ENCODE measurements at regions not wholly inside any gene's neighbourhood (a gene's known extent, or its start where the extent isn't known, plus 50 kb on each side); places are given as distances from the start of the nearest gene placed in this dataset.

DNA sequence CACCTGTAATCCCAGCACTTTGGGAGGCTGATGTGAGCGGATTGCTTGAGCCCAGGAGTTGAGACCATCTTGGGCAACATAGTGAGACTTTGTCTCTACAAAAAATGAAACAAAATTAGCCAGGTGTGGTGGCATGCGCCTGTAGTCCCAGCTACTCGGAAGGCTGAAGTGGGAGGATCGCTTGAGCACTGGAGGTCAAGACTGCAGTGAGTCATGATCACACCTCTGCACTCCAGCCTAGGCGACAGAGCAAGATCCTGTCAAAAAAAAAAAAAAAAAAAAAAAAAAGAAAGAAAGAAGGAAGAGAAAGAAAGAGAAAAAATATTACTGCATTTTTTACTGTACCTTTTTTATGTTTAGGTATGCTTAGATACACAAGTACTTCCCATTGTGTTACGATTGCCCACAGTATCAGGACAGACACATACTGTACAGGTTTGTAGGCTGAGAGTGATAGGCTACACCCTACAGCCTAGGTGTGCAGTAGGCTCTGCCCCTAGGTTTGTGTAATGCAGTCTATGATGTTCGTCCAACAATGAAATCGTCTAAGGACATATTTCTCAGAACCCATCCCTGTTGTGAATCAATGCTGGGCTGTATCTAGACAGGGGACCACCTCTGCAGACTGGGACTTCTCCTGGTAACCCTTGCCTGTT, 160.4 kb upstream of the PWP1 start:
- DNase-seq (ENCODE audit: low spot score) = no peak

DNA sequence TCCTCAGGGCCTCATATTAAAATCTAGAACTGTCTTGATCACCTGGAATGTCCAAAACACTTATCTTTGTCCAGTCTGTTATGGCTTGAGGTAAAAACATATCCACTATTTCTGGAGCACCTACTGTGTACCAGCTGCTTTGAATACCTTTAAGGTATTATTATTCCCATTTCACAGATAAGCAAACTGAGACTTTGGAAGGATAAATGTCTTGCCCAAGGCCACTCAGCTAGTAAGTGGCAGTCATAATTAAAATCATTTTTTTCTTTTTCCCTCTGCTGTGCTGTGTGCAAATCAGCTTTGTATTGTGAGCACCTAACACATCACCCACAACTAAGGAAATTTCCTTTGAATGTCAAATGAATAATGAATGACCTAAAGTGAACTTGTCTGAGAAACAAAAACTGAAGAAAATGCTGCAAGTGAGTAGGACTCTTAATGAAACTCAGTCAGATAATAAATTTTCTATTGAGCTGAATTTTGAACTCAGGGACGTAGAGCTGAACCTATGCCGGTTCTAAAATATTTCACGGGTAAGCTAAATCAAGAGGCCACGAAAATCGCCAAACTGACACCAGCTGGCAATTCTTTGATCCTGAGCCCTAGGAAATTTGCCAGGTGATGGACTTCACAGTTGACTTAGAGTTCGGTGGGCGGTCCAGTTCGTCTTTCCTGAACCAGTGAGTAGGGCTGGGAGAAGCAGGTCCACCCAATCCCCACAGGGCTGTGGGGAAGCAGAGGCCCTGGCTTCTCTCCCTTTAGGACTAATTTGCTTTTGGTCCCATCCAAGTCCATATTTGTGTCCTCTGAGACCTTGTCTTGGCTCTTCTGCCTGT, 159.7 kb upstream of the PWP1 start:
- no peak for DNase-seq (ENCODE audit: low spot score)

DNA sequence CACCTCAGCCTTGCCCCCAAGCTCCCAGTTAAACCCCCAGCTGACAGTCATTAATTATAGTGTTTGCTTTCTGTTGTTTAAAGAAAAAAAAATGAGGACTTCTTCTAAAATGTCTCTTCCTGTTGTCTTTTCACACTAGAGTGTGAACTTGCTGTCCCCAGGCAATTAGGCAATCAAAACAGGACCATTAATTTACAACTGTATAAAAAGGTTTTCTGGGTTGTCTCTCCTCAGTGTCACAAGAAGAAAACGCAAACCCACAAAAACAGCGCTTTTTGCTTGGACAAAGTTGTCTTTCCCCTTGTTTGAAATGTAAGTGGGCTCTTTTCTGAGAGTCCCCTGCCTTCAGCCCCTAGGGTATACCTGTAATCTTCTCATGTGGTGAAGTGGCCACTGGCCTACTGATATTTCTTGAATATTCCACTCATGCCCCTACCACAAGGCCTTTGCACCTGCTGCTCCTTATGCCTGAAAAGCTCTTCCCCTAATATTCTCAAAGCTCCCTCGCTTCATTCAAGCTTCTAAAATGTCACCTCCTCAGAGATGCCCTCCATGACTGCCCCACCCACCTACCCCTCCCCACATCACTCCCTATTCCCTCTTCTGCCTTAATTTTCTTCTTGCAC, 158.9 kb upstream of the PWP1 start:
- no peak for DNase-seq (ENCODE audit: low spot score)

DNA sequence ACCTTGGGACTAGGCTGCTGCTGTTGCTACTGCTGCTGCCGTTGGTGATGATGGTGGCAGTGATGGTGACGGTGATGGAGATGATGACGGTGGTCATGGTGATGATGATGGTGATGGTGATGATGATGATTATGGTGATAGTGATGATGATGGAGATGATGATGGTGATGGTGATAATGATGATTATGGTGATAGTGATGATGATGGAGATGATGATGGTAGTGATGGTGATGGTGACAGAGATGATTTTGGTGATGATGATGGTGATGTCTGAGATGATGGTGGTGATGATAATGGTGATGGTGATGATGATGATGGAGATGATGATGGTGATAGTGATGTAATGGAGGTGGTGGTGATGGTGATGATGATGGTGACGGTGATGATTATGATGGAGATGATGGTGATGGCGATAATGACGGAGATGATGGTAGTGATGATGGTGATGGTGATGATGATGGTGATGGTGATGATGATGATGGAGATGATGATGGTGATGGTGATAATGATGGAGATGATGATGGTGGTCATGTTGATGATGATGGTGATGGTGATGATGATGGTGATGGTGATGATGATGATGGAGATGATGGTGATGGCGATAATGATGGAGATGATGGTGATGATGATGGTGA, 156.8 kb upstream of the PWP1 start:
- no peak for DNase-seq (ENCODE audit: low spot score)

DNA sequence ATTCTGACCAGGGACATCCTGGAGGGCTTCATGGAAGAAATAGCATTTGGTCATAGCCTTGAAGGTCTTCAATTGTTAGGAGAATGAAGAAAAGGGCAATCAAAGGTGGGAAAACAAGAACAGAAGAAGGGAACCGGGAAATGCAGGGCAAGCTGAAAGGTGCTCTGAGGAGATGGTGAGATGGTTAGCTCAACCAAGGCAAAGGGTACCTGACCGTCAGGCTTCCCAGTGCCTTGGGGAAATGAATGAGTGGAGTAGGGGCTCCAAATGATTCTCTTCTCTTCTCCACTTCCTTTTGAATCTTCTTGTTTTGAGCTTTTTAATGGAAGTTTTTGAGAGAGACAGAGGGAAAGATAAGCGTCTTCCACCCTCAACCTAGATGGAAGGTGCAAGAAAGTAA, 155.6 kb upstream of the PWP1 start:
- DNase-seq (ENCODE audit: low spot score) = no peak

DNA sequence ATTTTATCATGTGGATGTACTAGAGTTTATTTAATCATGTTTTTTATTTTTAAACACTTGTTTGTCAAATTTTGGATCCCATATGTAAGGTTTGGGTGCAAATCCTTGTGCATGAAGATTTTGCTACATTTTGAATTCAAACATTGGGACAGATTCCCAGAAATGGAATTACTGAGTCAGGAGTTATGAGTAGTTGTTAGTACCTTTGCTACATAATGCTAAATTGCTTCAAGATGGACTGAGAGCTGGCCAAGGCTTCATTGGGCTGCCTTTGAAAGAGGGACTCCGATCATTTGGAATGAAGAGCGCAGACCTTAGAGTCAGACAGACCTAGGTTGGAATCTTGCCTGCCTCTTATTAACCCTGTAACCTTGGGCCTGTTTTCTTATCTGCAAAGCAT, 154.9 kb upstream of the PWP1 start:
- no peak for DNase-seq (ENCODE audit: low spot score)

DNA sequence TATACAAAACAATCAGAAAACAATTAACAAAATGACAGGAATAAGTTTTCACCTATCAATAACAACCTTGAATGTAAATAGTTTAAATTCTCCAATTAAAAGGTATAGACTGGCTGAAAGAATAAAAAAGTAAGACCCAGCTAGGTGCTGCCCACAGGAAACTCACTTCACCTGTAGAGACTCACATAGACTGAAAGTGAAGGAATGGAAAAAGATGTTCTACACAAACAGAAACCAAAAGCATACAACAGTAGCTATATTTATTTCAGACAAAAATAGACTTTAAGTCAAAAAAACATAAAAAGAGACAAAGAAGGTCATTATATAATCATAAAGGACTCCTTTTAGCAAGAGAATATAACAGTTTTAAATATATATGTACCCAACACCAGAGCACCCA, 152.4 kb upstream of the PWP1 start:
- DNase-seq (ENCODE audit: low spot score) = no peak

DNA sequence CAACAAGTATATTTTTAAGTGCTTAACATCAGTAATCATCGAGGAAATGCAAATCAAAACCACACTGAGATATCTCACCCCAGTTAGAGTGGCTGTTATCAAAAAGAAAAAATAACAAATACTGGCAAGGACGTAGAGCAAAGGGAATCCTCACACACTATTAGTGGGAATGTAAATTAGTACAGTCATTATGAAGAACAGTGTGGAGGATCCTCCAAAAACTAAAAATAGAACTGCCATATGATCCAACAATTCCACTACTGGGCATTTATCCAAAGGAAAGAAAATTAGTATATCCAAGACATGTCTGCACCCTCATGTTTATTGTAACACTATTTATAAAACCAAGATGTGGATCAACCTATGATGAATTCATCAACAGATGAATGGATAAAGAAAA, 149.0 kb upstream of the PWP1 start:
- DNase-seq (ENCODE audit: low spot score) = no peak

DNA sequence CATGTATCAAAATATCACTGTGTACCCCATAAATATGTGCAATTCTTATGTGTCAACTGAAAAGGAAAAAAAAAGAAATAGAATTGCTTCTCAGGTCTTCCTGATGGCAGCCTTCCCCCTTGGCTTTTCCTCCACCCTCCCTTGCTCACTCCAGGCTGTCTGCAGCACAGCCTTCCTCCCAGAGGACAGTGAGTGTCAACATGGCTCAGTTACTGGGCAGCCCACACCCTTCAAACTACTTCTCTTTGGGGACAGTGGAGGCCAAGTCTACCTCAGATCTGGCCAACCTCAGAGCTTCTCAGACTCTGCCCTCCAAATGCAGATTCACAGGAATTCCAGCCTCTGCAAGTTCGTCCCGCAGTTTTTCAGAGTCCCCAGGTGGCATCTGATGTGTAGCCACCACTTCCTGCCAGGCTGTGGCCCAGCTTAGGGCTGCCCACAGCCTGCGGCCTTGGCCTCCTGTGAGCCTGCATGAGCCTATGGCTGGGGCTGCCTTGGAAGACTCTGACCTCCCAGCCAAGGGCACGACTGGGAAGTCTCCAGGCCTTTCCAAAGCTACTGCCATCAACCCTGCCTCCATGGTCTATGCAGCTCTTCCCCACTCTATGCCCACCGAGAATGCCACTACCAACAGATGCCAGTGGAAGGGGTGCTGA, 148.0 kb upstream of the PWP1 start:
- DNase-seq (ENCODE audit: low spot score) = no peak

DNA sequence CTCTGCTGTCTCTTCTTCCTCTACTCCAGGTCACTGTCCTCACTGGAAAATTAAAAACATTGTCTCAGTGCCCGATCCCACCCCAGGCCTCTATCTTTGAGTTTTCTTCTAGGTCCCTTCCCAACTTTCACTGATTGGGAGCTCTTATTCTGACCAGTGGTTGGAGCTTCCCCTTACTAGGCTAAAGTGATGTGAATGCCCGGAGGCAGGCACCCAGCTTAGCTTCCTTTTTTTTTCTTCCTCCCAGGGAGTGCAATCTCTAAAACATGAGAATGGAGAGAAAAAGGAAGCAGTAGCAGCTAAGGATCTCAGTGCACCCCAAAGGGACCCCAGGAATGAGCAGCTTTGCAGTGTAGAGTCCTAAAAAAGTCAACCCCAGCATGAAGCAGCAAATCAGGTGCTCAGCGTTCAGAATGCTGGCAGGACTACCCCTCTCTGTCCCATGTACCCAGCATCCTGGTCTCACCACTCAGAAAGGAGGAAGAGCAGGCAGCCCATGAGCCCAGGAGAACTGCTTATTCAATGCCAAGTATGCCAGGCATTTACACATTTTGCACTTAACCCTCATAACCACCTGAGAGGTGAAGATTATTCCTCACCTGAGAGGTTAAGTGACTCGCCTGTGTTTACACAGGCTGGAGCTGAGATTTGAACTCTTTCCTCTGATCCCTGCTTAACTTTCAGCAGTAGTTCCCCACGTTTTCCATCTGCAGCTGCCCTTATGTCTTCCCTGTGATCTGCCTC, 146.2 kb upstream of the PWP1 start:
- no peak for DNase-seq (ENCODE audit: low spot score)

DNA sequence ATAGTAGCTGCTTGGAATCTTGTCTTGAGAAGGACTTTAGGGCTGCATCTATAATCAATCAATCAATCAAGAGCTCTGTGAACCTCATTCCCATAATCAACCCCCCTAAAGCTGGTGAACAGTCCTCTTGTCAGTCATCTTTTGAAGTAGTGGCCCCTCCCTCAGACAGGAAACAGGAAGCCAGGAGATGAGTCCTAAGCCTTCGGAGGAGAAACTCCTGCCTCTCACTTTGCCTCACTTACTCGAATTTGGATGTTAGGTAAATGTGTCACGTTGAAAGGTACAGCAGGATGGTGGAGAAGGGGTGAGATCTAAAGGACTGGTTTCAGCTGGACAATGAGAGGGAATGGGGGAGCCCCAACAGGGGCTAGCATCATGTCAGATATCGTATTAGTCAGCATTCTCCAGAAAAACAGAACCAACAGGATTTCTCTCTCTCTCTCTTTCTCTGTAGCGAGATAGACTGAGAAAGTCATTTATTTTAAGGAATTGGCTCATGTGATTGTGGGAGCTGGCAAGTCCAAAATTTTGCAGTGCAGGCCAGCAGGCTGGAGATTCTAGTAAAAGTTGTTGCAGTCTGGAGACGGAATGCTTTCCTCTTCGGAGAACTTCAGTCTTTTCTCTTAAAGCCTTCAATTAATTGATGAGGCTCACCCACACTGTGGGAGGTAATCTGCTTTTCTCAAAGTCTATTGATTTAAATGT, 144.4 kb upstream of the PWP1 start:
- no peak for DNase-seq (ENCODE audit: low spot score)

DNA sequence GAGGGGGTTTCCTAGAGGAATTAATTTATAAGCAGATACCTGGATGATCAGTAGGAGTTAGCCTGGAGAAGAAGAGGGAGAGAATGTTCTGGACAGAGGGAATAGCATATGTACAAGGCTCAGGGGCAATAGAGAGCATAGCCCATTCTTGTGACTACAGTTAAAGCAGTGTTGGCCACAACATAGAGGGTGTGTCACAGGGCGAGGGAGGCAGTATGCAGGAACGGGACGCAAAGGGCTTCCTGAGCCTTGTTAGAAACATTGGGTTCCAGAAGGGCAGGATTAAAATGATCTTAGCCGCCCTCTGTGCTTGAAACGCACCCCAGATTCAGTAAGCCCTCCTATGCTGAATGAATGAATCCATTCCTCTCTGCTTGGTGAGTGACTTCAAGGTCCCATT, 142.2 kb upstream of the PWP1 start:
- DNase-seq (ENCODE audit: low spot score) = no peak

DNA sequence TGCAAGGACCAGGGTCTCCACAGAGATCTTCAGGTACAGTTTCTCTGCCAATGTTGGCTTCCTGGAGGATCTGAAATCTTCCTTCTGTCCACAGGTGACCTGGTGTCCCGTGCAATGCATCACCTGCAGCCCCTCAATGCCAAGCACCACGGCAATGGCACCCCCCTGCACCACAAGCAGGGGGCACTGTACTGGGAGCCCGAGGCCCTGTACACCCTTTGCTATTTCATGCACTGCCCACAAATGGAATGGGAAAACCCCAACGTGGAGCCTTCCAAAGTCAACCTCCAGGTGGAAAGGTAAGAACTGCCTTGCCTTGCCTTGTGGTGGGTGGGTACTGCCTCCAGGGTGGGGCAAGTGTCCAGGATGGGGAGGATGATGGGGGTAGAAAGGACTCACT, 141.8 kb upstream of the PWP1 start:
- DNase-seq (ENCODE audit: low spot score) = no peak

DNA sequence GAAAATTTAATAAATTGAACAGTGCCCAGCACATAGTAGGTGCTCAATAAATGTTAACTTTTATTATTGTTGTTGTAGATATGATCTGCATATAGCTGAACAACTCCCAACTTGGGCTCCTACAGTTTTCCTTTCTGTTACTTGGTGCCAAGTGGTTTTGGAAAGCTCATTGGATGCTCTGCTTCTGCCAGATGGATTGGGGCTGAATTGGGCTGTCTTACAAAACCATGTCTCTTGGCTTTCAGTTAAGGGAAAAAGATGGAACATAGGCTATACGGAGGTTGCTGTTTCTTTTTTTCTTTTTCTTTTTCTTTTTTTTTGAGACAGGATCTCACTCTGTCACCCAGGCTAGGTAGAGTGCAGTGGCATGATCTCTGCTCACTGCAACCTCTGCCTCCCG, 140.7 kb upstream of the PWP1 start:
- no peak for DNase-seq (ENCODE audit: low spot score)

DNA sequence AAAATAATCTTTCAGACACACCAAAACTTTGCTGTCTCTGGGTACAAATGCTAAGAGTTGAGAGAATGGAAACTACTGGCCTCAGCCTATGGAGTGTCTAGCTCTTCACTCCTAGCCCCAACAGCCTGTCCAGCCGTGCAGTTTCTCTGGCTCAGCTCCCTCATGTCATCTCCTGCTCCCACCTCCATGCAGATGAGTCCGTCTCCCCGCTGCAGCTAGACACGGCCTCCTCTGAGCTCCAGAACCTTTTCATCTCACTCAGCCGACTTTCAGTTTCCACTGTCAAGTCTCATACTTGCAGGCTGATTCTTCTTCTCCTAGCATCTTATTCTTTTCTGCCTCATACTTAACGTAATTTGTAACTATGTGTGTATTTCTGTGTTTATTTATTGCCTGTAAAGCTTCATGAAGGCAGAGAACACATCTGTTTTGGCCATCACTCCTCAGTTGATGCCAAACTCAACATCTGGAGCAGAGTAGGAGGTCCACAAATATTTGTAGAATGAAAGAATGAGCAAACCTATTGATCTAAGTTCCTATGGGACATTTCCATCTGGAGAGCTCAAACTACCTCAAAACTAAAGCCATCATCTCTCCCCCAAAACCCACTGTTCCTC, 139.8 kb upstream of the PWP1 start:
- DNase-seq (ENCODE audit: low spot score) = no peak

DNA sequence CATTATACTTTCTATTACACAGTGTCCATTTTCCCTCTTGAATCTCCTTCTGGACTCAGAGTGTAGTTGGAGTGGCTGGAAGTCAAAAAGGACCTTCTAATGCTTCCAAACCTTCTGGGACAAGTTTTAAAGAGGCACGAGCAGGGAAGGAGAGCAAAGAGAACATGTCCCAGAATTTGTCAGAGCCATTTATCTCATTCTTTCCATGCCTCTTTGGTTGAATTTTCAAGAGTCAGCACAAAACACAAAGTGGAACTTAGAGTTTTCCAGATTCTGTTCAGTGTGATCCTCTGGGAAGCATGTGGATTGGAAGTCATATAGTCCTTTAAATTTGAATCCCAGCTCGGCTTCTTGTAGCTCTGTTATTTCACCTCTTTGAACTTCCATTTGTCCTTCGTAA, 138.2 kb upstream of the PWP1 start:
- no peak for DNase-seq (ENCODE audit: low spot score)

DNA sequence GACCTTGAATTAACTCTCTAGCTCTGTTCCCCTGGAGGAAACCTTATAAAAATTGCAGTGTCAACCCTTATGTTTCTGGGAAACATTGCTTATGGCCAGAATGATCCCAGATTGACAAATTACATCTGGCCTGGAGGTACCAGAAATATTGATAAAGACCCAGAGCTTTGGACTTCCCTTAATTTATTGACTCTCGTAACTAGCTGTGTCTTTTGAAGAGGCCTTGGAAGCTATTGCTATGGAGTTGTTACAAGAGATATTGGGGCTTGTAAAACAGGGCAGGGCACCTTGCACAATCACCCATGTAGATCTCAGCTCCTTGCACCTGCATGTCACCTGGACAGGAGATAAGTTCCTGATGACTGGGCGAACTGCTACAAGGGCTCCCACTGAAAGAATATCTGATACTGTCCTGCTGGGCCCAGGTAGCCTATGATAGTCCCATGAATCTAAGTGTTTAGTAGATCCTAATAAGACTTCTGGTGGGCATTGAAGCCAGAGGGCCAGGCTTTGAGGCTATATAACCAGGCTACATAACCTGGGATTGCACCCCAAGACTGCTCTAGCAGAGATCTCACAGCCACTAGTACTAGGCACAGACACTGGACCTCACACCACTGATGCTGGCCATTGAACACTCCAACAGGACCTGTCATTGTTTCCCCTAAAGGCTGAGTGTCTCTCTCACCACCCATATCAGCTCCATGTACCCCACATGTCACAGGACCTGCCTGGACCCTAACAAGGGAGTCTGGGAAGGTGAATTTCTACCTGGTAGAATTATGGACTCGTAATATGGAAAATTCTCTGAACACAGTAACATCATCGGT, 135.7 kb upstream of the PWP1 start:
- DNase-seq (ENCODE audit: low spot score) = no peak

DNA sequence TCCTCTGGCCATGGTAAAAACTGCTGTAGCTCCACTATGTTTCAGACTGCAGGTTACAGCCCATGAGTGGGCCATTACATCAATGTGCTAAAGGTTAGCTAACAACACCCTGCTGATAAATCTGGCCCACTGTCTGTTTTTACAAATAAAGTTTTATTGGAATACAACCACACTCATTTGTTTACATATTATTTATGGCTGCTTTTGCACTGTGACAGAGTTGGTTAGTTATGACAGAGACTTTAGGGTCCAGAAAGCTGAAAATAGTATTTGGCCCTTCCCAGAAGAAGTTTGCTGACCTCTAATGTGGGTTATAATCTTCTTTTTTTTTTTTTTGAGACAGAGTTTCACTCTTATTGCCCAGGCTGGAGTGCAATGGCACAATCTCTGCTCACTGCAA, 134.2 kb upstream of the PWP1 start:
- DNase-seq (ENCODE audit: low spot score) = no peak

DNA sequence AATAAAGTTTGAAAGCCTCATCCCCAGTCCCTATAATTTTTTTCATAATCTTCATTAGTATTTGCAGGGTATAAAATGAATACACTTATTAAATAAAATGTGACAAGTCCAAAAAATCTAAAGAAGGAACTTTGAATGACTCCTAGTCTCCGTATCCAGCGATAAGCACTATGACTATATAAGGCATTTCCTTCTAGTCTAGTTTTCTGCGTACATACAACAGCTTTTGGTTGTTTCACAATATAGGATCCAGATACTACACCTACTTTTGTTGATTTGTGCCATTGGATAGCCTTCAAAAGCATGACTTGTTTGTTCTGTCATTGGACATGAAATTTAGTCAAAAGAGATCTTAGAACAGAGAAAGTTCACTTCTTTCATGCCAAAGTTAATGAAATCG, 133.3 kb upstream of the PWP1 start:
- no peak for DNase-seq (ENCODE audit: low spot score)

Data from A172 (cell line).